HG02678 (cell line): ENCODE measurements at regions not wholly inside any gene's neighbourhood (a gene's known extent, or its start where the extent isn't known, plus 50 kb on each side); places are given as distances from the start of the nearest gene placed in this dataset.
"Not testable (repeated sequence)": the region's sequence is repeated elsewhere in the genome, so short reads cannot be mapped to it uniquely, and the experiment has no call there.

Experiments used
- ATAC-seq: cut with Tn5 transposase; IDR thresholded peaks from one replicate; pipeline ENCODE4 v1.9.1; 2021; ENCODE audit warnings: mild to moderate bottlenecking, moderate library complexity; ENCODE audit not compliant: unreplicated experiment

GRCh38 chr4:134914250-134914649, 712.7 kb upstream of the PABPC4L start:
- ATAC-seq = not testable (repeated sequence)

- no peak for ATAC-seq
Observed at GRCh38 chr4:134911941-134912340, 710.4 kb upstream of the PABPC4L start.

GRCh38 chr4:134906404-134907023, 704.9 kb upstream of the PABPC4L start:
- ATAC-seq = no peak

- ATAC-seq = no peak
Observed at GRCh38 chr4:134905061-134905460, 703.5 kb upstream of the PABPC4L start.

DNA sequence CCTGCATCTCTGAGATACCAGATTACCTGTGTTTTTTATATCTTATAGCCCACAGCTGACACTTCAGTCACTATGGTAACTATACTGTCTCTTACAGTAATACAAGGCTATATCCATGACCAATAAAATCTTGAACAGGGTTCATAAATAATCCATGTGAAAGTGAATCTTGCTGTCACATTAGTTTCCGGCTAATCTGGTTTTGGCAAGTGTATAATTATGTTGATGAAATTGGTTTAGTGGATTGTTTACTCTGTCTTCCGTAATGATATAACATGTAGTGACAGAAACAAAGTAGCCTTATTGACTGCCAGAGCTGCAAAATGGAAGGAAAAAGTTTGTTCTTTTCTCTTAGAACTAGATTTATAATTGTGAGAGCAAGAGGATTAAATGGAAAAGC, 686.6 kb upstream of the PABPC4L start:
- no peak for ATAC-seq

GRCh38 chr4:134885436-134885835, 683.8 kb upstream of the PABPC4L start:
- ATAC-seq = no peak

- no peak for ATAC-seq
Observed at GRCh38 chr4:134883831-134884449, 682.4 kb upstream of the PABPC4L start.

GRCh38 chr4:134879019-134879418, 677.4 kb upstream of the PABPC4L start:
- ATAC-seq = no peak

DNA sequence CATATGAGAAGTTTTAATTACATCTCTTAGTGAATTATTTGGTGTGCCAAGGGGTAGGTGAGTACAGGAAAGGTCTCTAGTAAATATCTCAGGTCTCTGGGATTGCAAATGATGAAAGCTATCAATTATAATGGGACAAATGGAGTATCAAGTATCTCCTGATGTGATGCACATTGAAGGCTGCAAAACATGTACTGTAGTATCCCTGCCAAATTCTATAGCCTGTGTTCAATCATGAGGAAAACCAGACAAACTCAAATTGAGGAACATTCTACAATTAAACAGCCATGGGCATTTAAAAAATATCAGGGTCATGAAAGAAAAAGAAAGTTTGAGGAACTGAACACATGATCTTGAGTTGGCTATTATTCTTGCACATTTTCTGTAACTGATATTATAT, 665.4 kb upstream of the PABPC4L start:
- ATAC-seq = no peak

DNA sequence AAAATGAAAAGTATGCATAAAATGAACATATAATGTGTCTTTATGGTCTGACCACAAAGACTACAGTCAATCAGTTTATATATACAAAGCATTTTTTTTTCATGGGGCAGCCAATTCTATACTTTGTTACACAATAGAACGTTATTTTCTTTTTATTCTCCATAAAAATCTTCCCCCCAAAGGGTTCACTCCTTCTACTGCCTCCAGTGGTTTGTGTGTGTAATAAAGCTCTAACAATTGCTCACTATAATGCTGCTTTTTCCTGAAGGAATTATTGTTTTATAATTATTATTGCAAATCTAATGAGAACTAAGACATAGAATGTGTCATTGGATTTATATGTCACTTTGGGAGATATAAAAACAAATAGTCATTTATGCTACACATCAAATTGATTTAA, 664.1 kb upstream of the PABPC4L start:
- no peak for ATAC-seq

DNA sequence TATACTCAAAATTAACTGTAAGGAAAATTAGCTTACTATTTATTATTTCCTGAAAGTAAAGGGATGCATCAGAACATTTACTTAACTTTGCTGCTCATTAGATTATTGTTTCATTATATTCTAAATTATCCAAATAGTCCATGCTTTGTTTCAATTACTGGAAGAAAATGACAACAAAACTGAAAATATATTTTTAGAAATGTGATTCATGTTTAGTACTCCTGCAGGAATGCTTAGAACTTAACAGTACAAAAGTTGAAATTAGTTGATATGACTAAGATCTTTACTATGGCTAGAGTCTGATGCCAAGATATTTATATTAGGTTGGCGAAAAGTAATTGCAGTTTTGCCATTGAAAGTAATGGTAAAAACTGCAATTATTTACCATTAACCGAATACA, 660.5 kb upstream of the PABPC4L start:
- no peak for ATAC-seq

GRCh38 chr4:134848681-134849080, 647.1 kb upstream of the PABPC4L start:
- no peak for ATAC-seq

DNA sequence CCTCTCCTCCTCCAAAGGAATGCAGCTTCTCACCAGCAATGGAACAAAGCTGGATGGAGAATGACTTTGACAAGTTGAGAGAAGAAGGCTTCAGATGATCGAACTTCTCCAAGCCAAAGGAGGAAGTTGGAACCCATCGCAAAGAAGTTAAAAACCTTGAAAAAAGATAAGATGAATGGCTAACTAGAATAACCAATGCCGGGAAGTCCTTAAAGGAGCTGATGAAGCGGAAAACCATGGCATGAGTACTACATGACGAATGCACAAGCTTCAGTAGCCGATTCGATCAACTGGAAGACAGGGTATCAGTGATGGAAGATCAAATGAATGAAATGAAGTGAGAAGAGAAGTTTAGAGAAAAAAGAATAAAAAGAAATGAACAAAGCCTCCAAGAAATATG, 629.2 kb upstream of the PABPC4L start:
- ATAC-seq = not testable (repeated sequence)

DNA sequence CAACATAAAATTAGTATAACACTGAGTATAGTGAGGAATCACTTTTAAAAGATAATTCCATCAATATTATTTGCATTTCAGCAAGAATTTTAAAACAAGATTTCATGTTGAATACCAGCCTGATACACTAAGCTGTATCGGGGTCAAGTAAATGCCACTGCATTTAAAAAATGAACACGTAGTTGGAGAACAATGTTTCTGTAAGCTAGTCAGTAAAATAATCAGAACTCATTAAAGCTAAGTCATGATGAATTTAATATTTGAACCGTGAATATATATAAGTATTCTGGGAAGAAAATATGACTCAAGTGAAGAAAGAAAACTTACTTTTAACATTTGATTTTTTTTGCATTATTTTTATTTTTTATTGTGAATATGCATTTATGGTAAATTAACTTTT, 611.0 kb upstream of the PABPC4L start:
- no peak for ATAC-seq

DNA sequence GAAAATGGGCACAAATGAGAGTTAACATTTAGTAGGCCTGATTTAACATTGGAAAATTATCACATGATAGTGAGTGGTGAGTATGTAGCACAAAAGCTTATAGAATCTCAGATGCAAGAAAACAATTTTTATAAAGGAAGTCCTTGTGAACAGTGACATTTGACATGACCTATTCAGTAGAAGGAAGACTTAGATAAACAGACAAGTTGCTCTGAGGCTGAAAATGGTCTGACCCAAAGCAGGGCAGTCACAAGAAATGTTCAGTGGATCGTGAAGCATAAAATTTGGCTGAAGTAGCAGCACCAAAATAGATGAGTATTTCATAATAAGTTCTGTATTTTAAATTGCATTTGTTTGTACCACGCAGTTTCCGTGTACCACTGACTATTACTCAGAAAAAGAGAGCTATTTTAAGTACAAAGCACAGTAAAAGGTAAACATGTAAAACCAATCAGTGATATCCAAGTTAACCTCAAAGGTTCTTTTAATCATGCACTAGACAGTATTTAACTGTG, 605.7 kb upstream of the PABPC4L start:
- ATAC-seq = no peak

DNA sequence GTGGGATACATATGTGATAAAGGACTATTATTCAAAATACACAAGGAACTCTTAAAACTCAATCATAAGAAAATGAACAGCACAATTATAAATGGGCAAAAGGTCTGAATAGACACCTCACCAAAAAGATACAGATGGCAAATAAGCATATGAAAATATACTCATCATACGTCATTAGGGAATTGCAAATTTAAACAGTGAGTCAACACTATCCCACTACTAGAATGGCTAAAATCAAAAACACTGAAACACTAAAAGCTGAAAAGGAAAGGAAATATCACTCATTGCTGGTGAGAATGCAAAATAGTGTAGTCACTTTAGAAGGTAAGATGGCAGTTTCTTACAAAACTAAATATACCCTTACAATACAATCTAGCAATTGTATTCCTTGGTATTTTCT, 597.0 kb upstream of the PABPC4L start:
- ATAC-seq = no peak

DNA sequence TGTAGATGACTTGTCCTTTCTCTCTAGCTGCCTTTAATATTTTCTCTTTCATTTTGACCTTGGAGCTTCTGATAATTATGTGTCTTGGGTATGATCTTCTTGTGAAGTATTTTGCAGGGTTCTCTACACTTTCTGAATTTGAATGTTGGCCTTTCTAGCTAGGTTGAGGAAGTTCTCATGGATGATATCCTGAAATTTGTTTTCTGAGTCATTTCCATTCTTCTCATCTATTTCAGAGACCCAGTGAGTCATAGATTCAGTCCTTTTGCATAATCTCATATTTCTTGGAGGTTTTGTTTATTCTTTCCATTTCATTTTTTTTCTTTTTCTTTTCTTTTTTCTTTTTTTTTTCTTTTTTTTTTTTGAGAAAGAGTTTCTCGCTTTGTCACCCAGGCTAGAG, 585.7 kb upstream of the PABPC4L start:
- no peak for ATAC-seq

GRCh38 chr4:134780244-134780643, 578.7 kb upstream of the PABPC4L start:
- ATAC-seq = no peak

- ATAC-seq = no peak
Observed at GRCh38 chr4:134777606-134778005, 576.0 kb upstream of the PABPC4L start.

DNA sequence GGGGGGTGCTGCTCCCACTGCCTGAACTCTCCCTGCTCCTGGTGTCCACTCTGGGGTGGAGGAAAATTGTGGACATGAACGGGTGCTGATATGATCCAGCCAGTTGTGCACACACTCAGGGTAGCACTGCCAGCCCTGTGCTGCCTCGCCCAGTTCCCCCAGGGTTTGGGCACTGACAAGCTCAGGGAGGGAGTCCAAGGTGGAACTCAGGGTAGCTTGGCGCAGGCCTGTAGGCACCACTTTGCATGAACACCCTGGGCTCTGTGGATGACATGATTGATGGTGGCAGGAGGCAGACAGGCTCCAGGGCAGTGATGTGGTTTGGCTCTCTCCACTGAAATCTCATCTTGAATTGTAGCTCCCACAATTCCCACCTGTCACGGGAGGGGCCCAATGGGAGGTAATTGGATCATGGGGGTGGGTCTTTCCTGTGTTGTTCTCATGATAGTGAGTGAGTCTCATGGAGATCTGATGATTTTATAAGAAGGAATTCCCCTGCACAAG, 572.0 kb upstream of the PABPC4L start:
- ATAC-seq = no peak

GRCh38 chr4:134762053-134762452, 560.5 kb upstream of the PABPC4L start:
- no peak for ATAC-seq

DNA sequence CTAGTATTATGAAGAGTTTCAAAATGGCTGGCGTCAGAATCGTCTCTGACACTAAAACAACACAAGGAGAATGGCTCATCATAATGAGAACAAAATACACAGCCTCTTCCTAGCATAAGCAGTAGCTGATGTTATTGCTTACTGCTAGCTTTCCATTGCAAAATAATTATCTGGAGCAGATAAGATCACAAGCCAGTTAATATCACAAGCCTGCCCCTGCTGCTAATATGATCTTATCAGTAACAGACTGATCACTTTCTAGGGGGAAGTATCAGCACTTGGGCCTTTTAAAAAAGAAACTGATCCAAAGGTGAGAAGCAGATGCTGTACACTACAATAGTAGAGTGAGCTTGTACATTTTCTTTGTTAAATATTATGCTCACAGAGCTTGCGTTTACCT, 554.8 kb upstream of the PABPC4L start:
- ATAC-seq = no peak
